Ascending aorta (tissue), 2 donors: ENCODE measurements at regions not wholly inside any gene's neighbourhood (a gene's known extent, or its start where the extent isn't known, plus 50 kb on each side); places are given as distances from the start of the nearest gene placed in this dataset.

ENCODE experiments used
- DNase-seq, 2 donors: peaks; one replicate each; pipeline ENCODE4 v3.0.0-alpha.2; 2019; ENCODE audit warnings: low spot score in 2 of 2
- H3K27ac ChIP-seq, 2 donors: fragments of 200-600 bp; sonication (generic); one replicate each; pipeline ENCODE4 v1.5.1; 2016 to 2017; ENCODE audit warnings: mild to moderate bottlenecking in 1 of 2
- H3K27me3 ChIP-seq: fragments of 200-600 bp; sonication (generic); one replicate; pipeline ENCODE4 v1.5.1; 2017
- H3K36me3 ChIP-seq, 2 donors: fragments of 200-600 bp; sonication (generic); one replicate each; pipeline ENCODE4 v1.5.1; 2016
- H3K4me1 ChIP-seq, 2 donors: fragments of 200-600 bp; sonication (generic); one replicate each; pipeline ENCODE4 v1.5.1; 2016 to 2017; ENCODE audit warnings: mild to moderate bottlenecking in 1 of 2
- H3K4me3 ChIP-seq, 2 donors: fragments of 200-600 bp; sonication (generic); one replicate each; pipeline ENCODE4 v1.5.1; 2016 to 2017; ENCODE audit warnings: mild to moderate bottlenecking in 1 of 2
- H3K9me3 ChIP-seq, 2 donors: fragments of 200-600 bp; sonication (generic); one replicate each; pipeline ENCODE4 v1.5.1; 2016
- intact Hi-C: fragments of 100-400 bp; cut with DNase I; formaldehyde crosslinking; loops from one replicate; pipeline ENCODE4 v1.15.1; 2023
- TF ChIP-seq, protein P1 (sequence below), 3 experiments: fragments of 200-600 bp in 2 of 3; fragments of 450-650 bp in 1 of 3; sonication (generic) in 2 of 3; IDR thresholded peaks; one replicate each; pipeline ENCODE4 v1.5.1; 2016 to 2019; ENCODE audit warnings: antibody characterized with exemption in 3 of 3, mild to moderate bottlenecking in 1 of 3, moderate library complexity in 1 of 3

DNA sequence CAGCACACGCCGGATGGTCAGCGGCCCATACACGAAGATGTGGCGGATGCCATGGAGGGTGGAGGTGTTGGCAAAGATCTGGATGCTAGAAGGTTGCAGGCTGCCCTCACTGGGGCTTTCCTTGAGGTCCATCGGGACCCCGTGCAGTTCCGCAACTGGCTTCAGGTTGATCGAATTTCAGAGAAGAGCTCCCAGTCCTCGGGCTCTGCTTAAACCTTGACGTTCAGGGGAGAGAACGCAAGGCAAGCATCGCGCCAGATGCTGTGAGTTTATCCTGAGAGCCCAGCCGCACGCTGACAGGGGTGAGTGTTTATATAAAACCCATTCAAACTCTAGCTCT, 98.7 kb upstream of the CCL2 start:
- no peaks in the 10 kb centered on the region for H3K36me3 ChIP-seq
- no peaks in the 10 kb centered on the region for H3K27me3 ChIP-seq
- H3K4me1 ChIP-seq, result no peaks in the 10 kb centered on the region
- intact Hi-C loops, result no loop called here
- TF ChIP-seq, protein P1, sequence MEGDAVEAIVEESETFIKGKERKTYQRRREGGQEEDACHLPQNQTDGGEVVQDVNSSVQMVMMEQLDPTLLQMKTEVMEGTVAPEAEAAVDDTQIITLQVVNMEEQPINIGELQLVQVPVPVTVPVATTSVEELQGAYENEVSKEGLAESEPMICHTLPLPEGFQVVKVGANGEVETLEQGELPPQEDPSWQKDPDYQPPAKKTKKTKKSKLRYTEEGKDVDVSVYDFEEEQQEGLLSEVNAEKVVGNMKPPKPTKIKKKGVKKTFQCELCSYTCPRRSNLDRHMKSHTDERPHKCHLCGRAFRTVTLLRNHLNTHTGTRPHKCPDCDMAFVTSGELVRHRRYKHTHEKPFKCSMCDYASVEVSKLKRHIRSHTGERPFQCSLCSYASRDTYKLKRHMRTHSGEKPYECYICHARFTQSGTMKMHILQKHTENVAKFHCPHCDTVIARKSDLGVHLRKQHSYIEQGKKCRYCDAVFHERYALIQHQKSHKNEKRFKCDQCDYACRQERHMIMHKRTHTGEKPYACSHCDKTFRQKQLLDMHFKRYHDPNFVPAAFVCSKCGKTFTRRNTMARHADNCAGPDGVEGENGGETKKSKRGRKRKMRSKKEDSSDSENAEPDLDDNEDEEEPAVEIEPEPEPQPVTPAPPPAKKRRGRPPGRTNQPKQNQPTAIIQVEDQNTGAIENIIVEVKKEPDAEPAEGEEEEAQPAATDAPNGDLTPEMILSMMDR (IDR thresholded peaks at IDR 0.05), result no peak
- no peaks in the 10 kb centered on the region for H3K9me3 ChIP-seq
- no peak overlapping the region for H3K4me3 ChIP-seq
- no peak overlapping the region for H3K27ac ChIP-seq
- no peak for DNase-seq

- H3K36me3 ChIP-seq, result no peaks in the 10 kb centered on the region
- no peaks in the 10 kb centered on the region for H3K4me1 ChIP-seq
- intact Hi-C loops, result no loop called here
- no peak overlapping the region for H3K27ac ChIP-seq
- TF ChIP-seq, protein P1 (IDR thresholded peaks at IDR 0.05), result no peak
- H3K4me3 ChIP-seq, result peak overlapping the region; percentile 12 to 23
- H3K27me3 ChIP-seq, result no peaks in the 10 kb centered on the region
- DNase-seq, result no peak
- no peaks in the 10 kb centered on the region for H3K9me3 ChIP-seq
Observed at GRCh38 chr17:34156741-34157589, 98.1 kb upstream of the CCL2 start.

DNA sequence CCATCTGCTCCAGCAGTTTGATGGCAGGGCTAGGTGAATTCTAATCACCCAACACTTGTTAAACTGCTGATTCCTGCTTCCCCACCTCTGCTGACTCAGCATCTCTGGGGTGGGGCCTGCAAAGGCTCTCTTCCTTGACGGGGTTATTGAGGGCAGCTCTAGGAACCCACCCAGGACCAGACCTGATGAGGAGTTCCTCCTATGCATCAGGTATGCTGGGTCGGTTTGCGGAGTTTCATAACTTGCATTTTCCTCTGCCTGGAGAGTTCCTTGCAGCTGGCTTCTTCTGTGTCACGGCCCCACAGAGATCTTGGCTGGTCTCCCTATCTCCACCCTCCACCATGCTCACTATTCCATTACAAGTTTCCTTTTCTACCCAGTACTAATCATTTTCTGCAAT, 93.4 kb upstream of the CCL2 start:
- H3K36me3 ChIP-seq, result no peaks in the 10 kb centered on the region
- H3K27me3 ChIP-seq, result no peaks in the 10 kb centered on the region
- no peak for DNase-seq
- TF ChIP-seq, protein P1 (IDR thresholded peaks at IDR 0.05), result no peak
- H3K27ac ChIP-seq, result no peak overlapping the region
- H3K4me3 ChIP-seq, result no peak overlapping the region
- H3K4me1 ChIP-seq, result no peaks in the 10 kb centered on the region
- intact Hi-C loops, result loop anchor here (10.0 kb wide), 1 partner anchor 377 kb away; no protein-coding TSS in a partner anchor
- H3K9me3 ChIP-seq, result no peaks in the 10 kb centered on the region

DNA sequence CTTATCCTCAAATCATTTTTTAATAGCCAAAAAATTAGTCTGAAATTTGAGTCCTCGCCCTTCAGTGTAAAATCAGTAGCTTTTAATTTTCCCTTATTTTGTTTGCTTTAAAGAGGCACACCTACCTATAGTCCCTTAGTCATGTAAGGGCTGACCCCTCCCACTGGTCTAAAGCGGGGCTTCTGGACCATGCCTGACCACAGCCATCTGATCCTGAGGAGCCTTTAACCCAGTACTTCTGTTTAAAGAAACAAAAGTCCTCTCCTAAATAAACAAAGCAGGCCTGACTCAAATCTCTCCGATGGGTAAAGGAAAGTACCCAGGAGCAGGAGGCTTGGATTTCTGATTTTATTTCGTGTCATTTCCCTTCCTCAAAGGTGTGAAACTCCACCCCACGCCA, 92.0 kb upstream of the CCL2 start:
- no peaks in the 10 kb centered on the region for H3K36me3 ChIP-seq
- H3K27ac ChIP-seq, result no peak overlapping the region
- intact Hi-C loops, result loop anchor here (10.0 kb wide), 1 partner anchor 378 kb away; no protein-coding TSS in a partner anchor
- H3K27me3 ChIP-seq, result no peaks in the 10 kb centered on the region
- no peak for DNase-seq
- H3K9me3 ChIP-seq, result no peaks in the 10 kb centered on the region
- TF ChIP-seq, protein P1 (IDR thresholded peaks at IDR 0.05), result no peak
- H3K4me3 ChIP-seq, result no peak overlapping the region
- H3K4me1 ChIP-seq, result no peaks in the 10 kb centered on the region

- Histone ChIP-seq H3K36me3 (no peaks in the 10 kb centered on the region), H3K9me3 (no peaks in the 10 kb centered on the region), H3K4me3 (no peak overlapping the region), H3K4me1 (no peaks in the 10 kb centered on the region), H3K27me3 (no peaks in the 10 kb centered on the region), H3K27ac (no peak overlapping the region)
- TF ChIP-seq, protein P1 (IDR thresholded peaks at IDR 0.05), result peak in 1 of 3 experiments; percentile 34
- no peak for DNase-seq
- intact Hi-C loops, result loop anchor here (10.0 kb wide), 1 partner anchor 379 kb away; no protein-coding TSS in a partner anchor
Observed at GRCh38 chr17:34163646-34164045, 91.4 kb upstream of the CCL2 start.
